HS-27A (cell line): ENCODE measurements at regions not wholly inside any gene's neighbourhood (a gene's known extent, or its start where the extent isn't known, plus 50 kb on each side); places are given as distances from the start of the nearest gene placed in this dataset.

ENCODE experiments used
- DNase-seq: peaks from one replicate; pipeline ENCODE4 v3.0.0-alpha.2; 2012; ENCODE audit warnings: low read depth, missing footprints

GRCh38 chr9:90538566-90538965 lies 104.1 kb downstream of the DIRAS2 start:
- DNase-seq, result no peak

GRCh38 chr9:90539286-90539685 lies 103.3 kb downstream of the DIRAS2 start:
- DNase-seq, result no peak

GRCh38 chr9:90540734-90541133 lies 101.9 kb downstream of the DIRAS2 start:
- no peak for DNase-seq

GRCh38 chr9:90544488-90544887 lies 98.1 kb downstream of the DIRAS2 start:
- DNase-seq, result no peak

- no peak for DNase-seq
These were observed 96.4 kb downstream of the DIRAS2 start for GRCh38 chr9:90546200-90546599.

GRCh38 chr9:90547896-90548295 lies 94.7 kb downstream of the DIRAS2 start:
- no peak for DNase-seq

- no peak for DNase-seq
These were observed 90.3 kb downstream of the DIRAS2 start for GRCh38 chr9:90552317-90552716.

GRCh38 chr9:90555351-90556057 lies 87.1 kb downstream of the DIRAS2 start:
- no peak for DNase-seq

- no peak for DNase-seq
These were observed 85.5 kb downstream of the DIRAS2 start for GRCh38 chr9:90556897-90557675.

- no peak for DNase-seq
These were observed 83.2 kb downstream of the DIRAS2 start for GRCh38 chr9:90559075-90560073.
